Heart left ventricle (tissue), 16 donors: ENCODE measurements at regions not wholly inside any gene's neighbourhood (a gene's known extent, or its start where the extent isn't known, plus 50 kb on each side); places are given as distances from the start of the nearest gene placed in this dataset.

ENCODE experiments used
- ATAC-seq, 4 donors: fragments of 200-7000 bp; cut with Tn5 transposase; one replicate each; pipeline ENCODE4 v1.9.1; 2020 to 2022; ENCODE audit warnings: moderate library complexity in 4 of 4, mild to moderate bottlenecking in 3 of 4, moderate number of reproducible peaks in 1 of 4
- DNase-seq, 5 donors: peaks; one replicate each; pipeline ENCODE4 v3.0.0-alpha.2; 2020
- H3K27ac ChIP-seq, 12 donors: fragments of 200-600 bp; sonication (generic) in 4 of 12; one replicate each; pipeline versions ENCODE4 v1.5.0 to v1.8.0; 2016 to 2022; ENCODE audit warnings: mild to moderate bottlenecking in 2 of 12
- H3K27me3 ChIP-seq, 9 donors: fragments of 200-600 bp; sonication (generic) in 2 of 9; one replicate each; pipeline versions ENCODE4 v1.5.1 to v1.8.0; 2016 to 2022; ENCODE audit warnings: mild to moderate bottlenecking in 3 of 9
- H3K36me3 ChIP-seq, 9 donors: fragments of 200-600 bp; sonication (generic) in 2 of 9; one replicate each; pipeline versions ENCODE4 v1.5.0 to v1.8.0; 2018 to 2022; ENCODE audit warnings: mild to moderate bottlenecking in 2 of 9
- H3K4me1 ChIP-seq, 12 donors: fragments of 200-600 bp; sonication (generic) in 4 of 12; one replicate each; pipeline versions ENCODE4 v1.5.0 to v1.8.0; 2016 to 2022; ENCODE audit warnings: mild to moderate bottlenecking in 3 of 12
- H3K4me3 ChIP-seq, 12 donors: fragments of 200-600 bp; sonication (generic) in 4 of 12; one replicate each; pipeline versions ENCODE4 v1.5.0 to v1.8.0; 2017 to 2022; ENCODE audit warnings: mild to moderate bottlenecking in 9 of 12, moderate library complexity in 4 of 12
- H3K9me3 ChIP-seq, 12 donors: fragments of 200-600 bp; sonication (generic) in 4 of 12; one replicate each; pipeline versions ENCODE4 v1.5.0 to v1.8.0; 2016 to 2022; ENCODE audit warnings: mild to moderate bottlenecking in 1 of 12
- POLR2A ChIP-seq, 2 donors: fragments of 450-650 bp; IDR thresholded peaks; one replicate each; pipeline ENCODE4 v1.6.1; 2017; ENCODE audit warnings: antibody characterized with exemption in 2 of 2, mild to moderate bottlenecking in 2 of 2, moderate library complexity in 2 of 2
- WGBS, 4 donors: extraction: QIAGEN DNeasy Blood & Tissue Kit in 2 of 4; methylation state at CpG; one replicate each; pipeline versions ENCODE4 v1.1.5 to v1.1.7; 2013 to 2018; 5-methylcytosine and 5-hydroxymethylcytosine counted together
- intact Hi-C, 10 donors: fragments of 100-400 bp; cut with DNase I; formaldehyde crosslinking; loops; one replicate each; pipeline versions ENCODE4 v1.11.1 to v1.14.2; 2022
- TF ChIP-seq, protein P1 (sequence below), 12 donors: fragments of 200-600 bp; sonication (generic) in 4 of 12; IDR thresholded peaks; one replicate each; pipeline versions ENCODE4 v1.5.0 to v1.8.0; 2018 to 2022; ENCODE audit warnings: antibody characterized with exemption in 12 of 12, mild to moderate bottlenecking in 5 of 12
- donor health status: ischemic (EF 13 %, LVEDD 7.1; RV severe dilation, severe dysfunction).
- donor health status: healthy with polysubstance abuse.
- donor health status: DM: no; HTN: yes; CAD: no.
- donor health status: DM: no; HTN: no; CAD: no.
- donor health status: ischemic (EF 25% LVEDD 6.9; RV normal size, moderate dysfunction).
- donor health status: ischemic (EF 25% LVEDD 5.7; RV mildly dilated, moderate dysfunction).
- donor health status: healthy.
- donor health status: DM: yes; HTN: yes; CAD: no.
- donor health status: ischemic (EF 35%, LVEDD 5.7; RV mildly dilated, moderate dysfunction).
- donor health status: nonischemic (EF 11% LVEDD 7.7; RV severe dilation, severe dysfunction).
- donor health status: DM: yes; HTN: yes; CAD: no.
- donor health status: PGD.
- donor health status: ischemic (EF 29% LVEDD 5.4; RV normal size, mild dysfunction).
- donor health status: nonischemic (EF 23%, LVEDD 6.1; RV moderate dilation, normal function).

DNA sequence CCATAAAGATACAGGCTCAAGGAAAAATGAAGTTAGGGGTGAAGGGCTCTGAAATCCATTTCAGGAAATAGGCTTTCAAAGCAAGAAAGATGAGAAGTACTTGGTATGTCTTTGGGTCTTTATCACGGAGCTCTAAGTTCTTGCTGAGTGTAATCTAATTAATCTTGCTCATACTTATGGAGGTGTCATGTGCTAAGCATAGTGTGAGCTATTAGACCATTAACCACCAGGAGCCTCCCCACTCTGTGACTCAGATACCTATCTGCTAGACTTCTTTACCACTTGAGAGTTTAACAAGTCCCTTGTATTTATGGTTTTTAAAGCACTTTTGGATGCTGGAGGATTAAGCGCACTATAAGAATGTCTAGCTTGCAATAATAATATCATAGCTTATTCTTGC lies 678.7 kb downstream of the EPHA4 start:
- H3K27me3 ChIP-seq, result no peaks in the 10 kb centered on the region
- WGBS, 4 donors, result 91 to 93% (median 92%) methylated on average over 2 of the region's 2 CpGs
- no peak for ATAC-seq

DNA sequence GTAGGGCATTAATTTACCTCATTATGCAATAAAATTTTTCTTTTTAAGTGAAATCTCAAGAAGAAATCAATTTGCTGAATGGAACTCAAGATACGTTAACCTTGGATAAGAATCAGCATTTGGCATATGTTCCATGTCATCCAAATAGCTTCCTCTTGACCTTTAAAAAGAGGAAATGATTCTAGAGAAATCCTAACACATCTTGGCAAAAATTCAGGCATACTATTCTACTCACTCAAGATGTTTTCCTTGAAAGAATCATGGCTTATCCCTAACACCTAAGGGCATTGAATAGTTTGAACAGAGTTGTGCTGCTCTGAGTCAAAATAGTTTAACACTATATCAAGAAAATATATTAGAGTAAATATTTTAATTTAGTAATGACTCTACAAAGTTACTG lies 678.0 kb downstream of the EPHA4 start:
- no peak for DNase-seq
- intact Hi-C loops, result no loop called here
- 39 to 50% (median 44%) methylated on average over 1 of the region's 1 CpG for WGBS, 4 donors
- Histone ChIP-seq H3K27ac (no peak overlapping the region), H3K4me1 (peaks cover 0 to 8% (median 0%) of the 10 kb centered on the region in 12 donors), H3K36me3 (no peaks in the 10 kb centered on the region), H3K4me3 (no peak overlapping the region), H3K27me3 (no peaks in the 10 kb centered on the region), H3K9me3 (no peaks in the 10 kb centered on the region)
- ATAC-seq, result no peak
- TF ChIP-seq POLR2A (IDR thresholded peaks at IDR 0.05), result no peak

More for the DNA sequence above, 678.7 kb downstream of the EPHA4 start:
- H3K27ac ChIP-seq, result no peak overlapping the region
- H3K4me3 ChIP-seq, result no peak overlapping the region
- DNase-seq, result no peak
- no peaks in the 10 kb centered on the region for H3K9me3 ChIP-seq
- intact Hi-C loops, result no loop called here
- no peaks in the 10 kb centered on the region for H3K36me3 ChIP-seq
- peaks cover 0 to 5% (median 0%) of the 10 kb centered on the region in 12 donors for H3K4me1 ChIP-seq
- TF ChIP-seq, protein P1, sequence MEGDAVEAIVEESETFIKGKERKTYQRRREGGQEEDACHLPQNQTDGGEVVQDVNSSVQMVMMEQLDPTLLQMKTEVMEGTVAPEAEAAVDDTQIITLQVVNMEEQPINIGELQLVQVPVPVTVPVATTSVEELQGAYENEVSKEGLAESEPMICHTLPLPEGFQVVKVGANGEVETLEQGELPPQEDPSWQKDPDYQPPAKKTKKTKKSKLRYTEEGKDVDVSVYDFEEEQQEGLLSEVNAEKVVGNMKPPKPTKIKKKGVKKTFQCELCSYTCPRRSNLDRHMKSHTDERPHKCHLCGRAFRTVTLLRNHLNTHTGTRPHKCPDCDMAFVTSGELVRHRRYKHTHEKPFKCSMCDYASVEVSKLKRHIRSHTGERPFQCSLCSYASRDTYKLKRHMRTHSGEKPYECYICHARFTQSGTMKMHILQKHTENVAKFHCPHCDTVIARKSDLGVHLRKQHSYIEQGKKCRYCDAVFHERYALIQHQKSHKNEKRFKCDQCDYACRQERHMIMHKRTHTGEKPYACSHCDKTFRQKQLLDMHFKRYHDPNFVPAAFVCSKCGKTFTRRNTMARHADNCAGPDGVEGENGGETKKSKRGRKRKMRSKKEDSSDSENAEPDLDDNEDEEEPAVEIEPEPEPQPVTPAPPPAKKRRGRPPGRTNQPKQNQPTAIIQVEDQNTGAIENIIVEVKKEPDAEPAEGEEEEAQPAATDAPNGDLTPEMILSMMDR (IDR thresholded peaks at IDR 0.05), result no peak
- TF ChIP-seq POLR2A (IDR thresholded peaks at IDR 0.05), result no peak

DNA sequence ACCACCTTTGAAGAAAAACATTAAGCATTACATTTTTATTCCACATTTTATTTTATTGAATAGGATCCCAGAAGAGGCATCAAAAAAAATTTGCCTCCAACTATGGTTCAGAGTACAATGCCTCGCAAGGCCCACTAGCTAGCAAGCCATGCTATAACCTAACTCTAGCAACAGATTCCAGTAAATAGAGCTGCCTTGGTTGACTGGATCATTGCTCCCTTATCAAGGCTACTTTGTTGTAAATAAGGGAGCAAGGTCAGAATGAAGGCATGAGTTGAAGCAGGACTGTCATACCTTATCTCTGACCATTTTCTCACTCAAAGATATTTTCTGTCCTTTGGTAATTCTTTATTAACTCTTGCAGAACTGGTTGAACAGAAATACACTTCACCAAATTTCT lies 672.6 kb downstream of the EPHA4 start:
- no peak for TF ChIP-seq POLR2A (IDR thresholded peaks at IDR 0.05)
- TF ChIP-seq, protein P1 (IDR thresholded peaks at IDR 0.05), result no peak
- intact Hi-C loops, result no loop called here
- Histone ChIP-seq H3K9me3 (no peaks in the 10 kb centered on the region), H3K27ac (no peak overlapping the region), H3K27me3 (no peaks in the 10 kb centered on the region), H3K36me3 (no peaks in the 10 kb centered on the region), H3K4me3 (no peak overlapping the region), H3K4me1 (peaks cover 0 to 15% (median 0%) of the 10 kb centered on the region in 12 donors)
- 45 to 71% (median 58%) methylated on average over 1 of the region's 1 CpG for WGBS, 4 donors
- DNase-seq, result no peak
- ATAC-seq, result peak; percentile 74 to 94 (median 84)

DNA sequence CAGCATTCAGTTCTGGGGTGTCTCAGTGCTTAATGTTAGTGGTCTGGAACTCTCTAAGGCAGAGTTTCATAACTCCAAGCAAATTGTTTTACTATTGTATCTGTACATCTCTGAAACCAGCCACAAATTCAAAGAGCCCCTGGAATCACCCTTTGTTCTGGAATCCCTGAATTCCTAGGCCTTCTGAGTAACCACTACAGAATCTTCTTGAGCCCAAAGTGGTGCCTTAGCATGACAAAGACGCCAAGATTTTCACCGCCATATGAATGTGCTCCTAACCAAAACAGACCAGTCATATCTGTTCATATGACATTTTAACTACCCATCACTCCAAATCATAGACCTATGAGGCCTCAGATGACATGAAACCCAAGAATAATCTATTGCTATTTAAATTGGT lies 668.1 kb downstream of the EPHA4 start:
- no peaks in the 10 kb centered on the region for H3K27me3 ChIP-seq
- H3K4me3 ChIP-seq, result no peak overlapping the region
- WGBS, 4 donors, result 95 to 100% (median 99%) methylated on average over 2 of the region's 2 CpGs
- intact Hi-C loops, result no loop called here
- no peak overlapping the region for H3K27ac ChIP-seq
- no peak for DNase-seq
- ATAC-seq, result no peak
- no peaks in the 10 kb centered on the region for H3K9me3 ChIP-seq
- H3K4me1 ChIP-seq, result peaks cover 0 to 9% (median 0%) of the 10 kb centered on the region in 12 donors
- no peaks in the 10 kb centered on the region for H3K36me3 ChIP-seq
- no peak for TF ChIP-seq POLR2A (IDR thresholded peaks at IDR 0.05)

DNA sequence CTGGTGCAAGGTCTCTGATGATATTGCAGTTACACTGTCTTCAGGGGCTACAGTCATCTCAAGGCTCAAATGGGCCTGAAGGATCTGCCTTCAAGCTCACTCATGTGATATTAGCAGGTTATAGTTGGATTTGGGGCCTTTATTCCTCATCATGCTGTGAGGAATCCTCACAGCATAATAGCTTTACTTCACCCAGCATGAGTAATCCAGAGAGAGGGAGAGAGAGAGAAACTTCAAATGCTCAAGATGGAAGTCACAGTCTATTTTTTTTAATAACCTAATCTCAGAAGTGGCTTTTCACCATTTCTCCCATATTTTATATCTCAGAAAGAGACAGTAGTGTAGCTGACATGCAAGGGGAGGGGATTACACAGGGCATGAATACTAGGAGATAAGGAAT lies 658.7 kb downstream of the EPHA4 start:
- TF ChIP-seq, protein P1 (IDR thresholded peaks at IDR 0.05), result no peak
- no peak for TF ChIP-seq POLR2A (IDR thresholded peaks at IDR 0.05)
- intact Hi-C loops, result no loop called here
- no peak for ATAC-seq

More for the DNA sequence above, 658.7 kb downstream of the EPHA4 start:
- Histone ChIP-seq H3K9me3 (no peaks in the 10 kb centered on the region), H3K4me3 (no peak overlapping the region), H3K4me1 (no peaks in the 10 kb centered on the region), H3K36me3 (no peaks in the 10 kb centered on the region), H3K27me3 (no peaks in the 10 kb centered on the region), H3K27ac (no peak overlapping the region)
- DNase-seq, result no peak
